ENCODE measurements at regions not wholly inside any gene's neighbourhood (a gene's known extent, or its start where the extent isn't known, plus 50 kb on each side); places are given as distances from the start of the nearest gene placed in this dataset.

GRCh38 chr12:24411948-24412347, 462.5 kb upstream of the SOX5 start:
- H3K4me1 Mint-ChIP-seq: peaks cover 43% of the 10 kb centered on the region
- H3K36me3 Mint-ChIP-seq: no peaks in the 10 kb centered on the region
- no peak for ATAC-seq
- H3K9me3 Mint-ChIP-seq: peaks cover 2% of the 10 kb centered on the region
- no peak overlapping the region for H3K4me3 Mint-ChIP-seq
- H3K27me3 Mint-ChIP-seq: no peaks in the 10 kb centered on the region
- no peak overlapping the region for H3K27ac Mint-ChIP-seq

- no peak overlapping the region for H3K27ac Mint-ChIP-seq
- no peak for ATAC-seq
- H3K36me3 Mint-ChIP-seq: no peaks in the 10 kb centered on the region
- H3K4me3 Mint-ChIP-seq: no peak overlapping the region
- H3K4me1 Mint-ChIP-seq: peaks cover 22% of the 10 kb centered on the region
- H3K27me3 Mint-ChIP-seq: no peaks in the 10 kb centered on the region
- peaks cover 2% of the 10 kb centered on the region for H3K9me3 Mint-ChIP-seq
Measured at GRCh38 chr12:24409868-24410267, 460.4 kb upstream of the SOX5 start.

GRCh38 chr12:24408305-24408704, 458.8 kb upstream of the SOX5 start:
- no peak for ATAC-seq
- H3K4me3 Mint-ChIP-seq: no peak overlapping the region
- H3K27ac Mint-ChIP-seq: no peak overlapping the region

GRCh38 chr12:24407884-24408283, 458.4 kb upstream of the SOX5 start:
- H3K9me3 Mint-ChIP-seq: peaks cover 2% of the 10 kb centered on the region
- H3K4me1 Mint-ChIP-seq: peaks cover 14% of the 10 kb centered on the region
- no peak overlapping the region for H3K27ac Mint-ChIP-seq
- H3K27me3 Mint-ChIP-seq: no peaks in the 10 kb centered on the region
- H3K4me3 Mint-ChIP-seq: no peak overlapping the region
- no peak for ATAC-seq
- H3K36me3 Mint-ChIP-seq: no peaks in the 10 kb centered on the region

More at GRCh38 chr12:24408305-24408704, 458.8 kb upstream of the SOX5 start:
- H3K27me3 Mint-ChIP-seq: no peaks in the 10 kb centered on the region
- H3K4me1 Mint-ChIP-seq: peaks cover 14% of the 10 kb centered on the region
- peaks cover 2% of the 10 kb centered on the region for H3K9me3 Mint-ChIP-seq
- H3K36me3 Mint-ChIP-seq: no peaks in the 10 kb centered on the region

DNA sequence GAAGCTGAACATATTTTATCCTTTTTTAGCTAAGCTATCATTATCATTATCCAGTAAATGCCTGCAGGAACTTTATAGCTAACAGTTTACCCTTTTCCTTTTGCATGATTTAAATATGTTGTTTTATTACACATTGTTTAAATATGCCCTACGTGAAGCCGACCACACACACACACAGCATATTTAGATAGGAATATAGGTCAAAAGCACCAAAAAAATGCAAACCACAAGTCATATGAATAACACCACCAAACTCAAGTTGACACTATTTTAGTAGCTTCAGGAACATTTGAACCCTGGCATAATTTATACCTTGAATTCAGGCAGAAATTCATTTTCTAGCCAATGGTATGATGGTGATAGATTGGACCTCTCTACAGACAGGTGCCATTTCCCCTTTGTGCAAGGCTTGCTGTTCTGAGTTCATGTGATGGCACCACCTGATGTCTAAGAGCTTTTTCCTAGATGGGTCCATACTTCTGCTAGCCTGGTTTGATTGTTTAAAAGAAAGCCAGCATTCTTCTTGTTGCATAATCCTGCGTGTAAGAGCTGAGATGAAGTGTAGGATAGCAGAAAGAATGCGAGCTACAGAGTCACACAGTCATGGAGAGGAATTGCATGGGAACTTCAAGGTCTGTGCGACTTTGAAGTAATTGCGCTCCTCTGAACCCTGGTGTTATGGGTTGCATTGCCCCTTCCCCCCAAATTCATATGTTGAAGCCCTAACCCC, 454.8 kb upstream of the SOX5 start:
- Mint-ChIP-seq H3K27ac (no peak overlapping the region), H3K27me3 (no peaks in the 10 kb centered on the region), H3K36me3 (no peaks in the 10 kb centered on the region), H3K4me1 (peaks cover 14% of the 10 kb centered on the region), H3K9me3 (no peaks in the 10 kb centered on the region), H3K4me3 (no peak overlapping the region)
- ATAC-seq: no peak

DNA sequence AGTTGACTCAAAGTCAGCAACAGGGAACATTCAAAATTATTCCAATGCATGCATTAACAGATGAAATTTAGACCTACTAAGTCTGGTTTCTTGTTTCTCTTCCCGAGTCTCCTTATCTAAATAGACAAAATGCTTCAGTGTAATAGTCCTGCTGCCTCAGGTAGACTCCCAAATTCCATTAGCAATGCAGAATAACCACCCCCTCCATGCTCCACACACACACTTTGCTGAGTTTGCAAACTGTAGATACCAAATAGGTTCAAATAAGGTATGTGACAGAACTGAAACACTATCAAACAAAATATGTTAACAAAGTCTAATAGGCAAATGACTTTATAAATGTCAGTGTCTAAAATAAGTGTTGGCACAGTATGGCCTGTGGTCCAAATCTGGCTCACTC, 451.1 kb upstream of the SOX5 start:
- peaks cover 10% of the 10 kb centered on the region for H3K4me1 Mint-ChIP-seq
- H3K36me3 Mint-ChIP-seq: no peaks in the 10 kb centered on the region
- no peak for ATAC-seq
- H3K27ac Mint-ChIP-seq: no peak overlapping the region
- H3K9me3 Mint-ChIP-seq: no peaks in the 10 kb centered on the region
- no peaks in the 10 kb centered on the region for H3K27me3 Mint-ChIP-seq
- no peak overlapping the region for H3K4me3 Mint-ChIP-seq

- no peaks in the 10 kb centered on the region for H3K9me3 Mint-ChIP-seq
- H3K4me1 Mint-ChIP-seq: peaks cover 10% of the 10 kb centered on the region
- no peaks in the 10 kb centered on the region for H3K27me3 Mint-ChIP-seq
- H3K4me3 Mint-ChIP-seq: peak overlapping the region; percentile 35
- peak overlapping the region; percentile 20 for H3K27ac Mint-ChIP-seq
- H3K36me3 Mint-ChIP-seq: no peaks in the 10 kb centered on the region
- ATAC-seq: peak; percentile 89
Measured at GRCh38 chr12:24398605-24399004, 449.1 kb upstream of the SOX5 start.

DNA sequence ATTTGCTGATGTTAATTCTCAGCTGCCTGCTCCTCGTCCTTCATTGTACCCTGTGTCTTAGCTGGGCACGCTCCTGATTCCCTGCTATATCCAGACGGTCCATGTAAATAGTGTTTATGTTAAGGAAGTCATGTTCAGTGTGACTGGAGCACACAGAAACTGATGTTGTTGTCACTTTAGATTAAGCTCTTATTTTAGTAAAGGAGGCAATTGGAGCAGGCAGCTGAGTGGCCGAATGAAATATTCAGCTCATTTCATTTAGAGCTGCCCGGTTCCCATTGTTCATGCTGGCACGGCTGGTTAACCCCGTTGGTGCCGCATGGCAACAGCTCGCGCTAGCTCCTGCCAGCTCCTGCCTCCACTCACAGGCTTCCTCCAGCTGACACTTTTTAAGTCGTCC, 446.8 kb upstream of the SOX5 start:
- H3K9me3 Mint-ChIP-seq: peaks cover 8% of the 10 kb centered on the region
- no peak overlapping the region for H3K4me3 Mint-ChIP-seq
- H3K27ac Mint-ChIP-seq: no peak overlapping the region
- H3K27me3 Mint-ChIP-seq: no peaks in the 10 kb centered on the region
- H3K36me3 Mint-ChIP-seq: peaks cover 8% of the 10 kb centered on the region
- ATAC-seq: no peak
- H3K4me1 Mint-ChIP-seq: peaks cover 10% of the 10 kb centered on the region

DNA sequence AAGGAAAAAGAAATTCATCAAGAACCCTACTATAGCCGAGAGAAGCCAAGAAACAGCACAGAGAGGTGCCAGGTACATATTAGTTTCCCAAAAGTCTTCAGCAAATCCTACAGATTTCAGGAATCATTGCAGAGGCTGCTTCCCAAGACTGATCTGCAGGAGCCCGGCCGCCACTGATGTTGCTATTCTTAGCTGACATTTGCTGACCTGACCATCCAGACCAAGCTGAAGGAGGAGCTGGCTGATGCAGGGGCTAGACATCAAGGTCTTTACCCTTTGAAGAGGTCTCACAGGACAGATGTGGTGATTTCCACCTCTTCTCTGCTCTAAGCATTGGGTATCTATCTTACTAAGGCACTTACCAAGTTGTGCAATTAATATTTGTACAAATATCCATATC, 444.8 kb upstream of the SOX5 start:
- peaks cover 8% of the 10 kb centered on the region for H3K9me3 Mint-ChIP-seq
- no peak overlapping the region for H3K4me3 Mint-ChIP-seq
- ATAC-seq: no peak
- H3K4me1 Mint-ChIP-seq: peaks cover 10% of the 10 kb centered on the region
- H3K27me3 Mint-ChIP-seq: no peaks in the 10 kb centered on the region
- peaks cover 11% of the 10 kb centered on the region for H3K36me3 Mint-ChIP-seq
- no peak overlapping the region for H3K27ac Mint-ChIP-seq

GRCh38 chr12:24393071-24393470, 443.6 kb upstream of the SOX5 start:
- no peak overlapping the region for H3K4me3 Mint-ChIP-seq
- H3K27ac Mint-ChIP-seq: no peak overlapping the region
- H3K4me1 Mint-ChIP-seq: no peaks in the 10 kb centered on the region
- H3K27me3 Mint-ChIP-seq: no peaks in the 10 kb centered on the region
- H3K36me3 Mint-ChIP-seq: peaks cover 13% of the 10 kb centered on the region
- peaks cover 8% of the 10 kb centered on the region for H3K9me3 Mint-ChIP-seq
- no peak for ATAC-seq

DNA sequence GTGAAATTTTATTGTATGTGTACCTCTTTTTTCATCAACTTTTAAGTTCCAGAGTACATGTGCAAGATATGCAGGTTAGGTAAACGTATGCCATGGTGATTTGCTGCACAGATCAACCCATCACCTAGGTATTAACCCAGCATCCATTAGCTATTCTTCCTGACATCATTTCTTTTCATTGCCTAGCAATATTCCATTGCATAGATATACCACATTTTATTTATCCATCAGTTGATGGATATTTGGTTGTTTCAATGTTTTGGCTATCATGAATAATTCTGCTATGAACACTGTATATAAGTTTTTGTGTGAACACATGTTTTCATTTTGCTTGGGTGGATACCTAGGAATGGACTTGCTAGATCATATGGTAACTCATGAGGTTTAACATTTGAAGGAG, 439.9 kb upstream of the SOX5 start:
- Mint-ChIP-seq H3K27me3 (no peaks in the 10 kb centered on the region), H3K36me3 (peaks cover 13% of the 10 kb centered on the region), H3K4me3 (no peak overlapping the region), H3K9me3 (peaks cover 8% of the 10 kb centered on the region), H3K27ac (no peak overlapping the region), H3K4me1 (no peaks in the 10 kb centered on the region)
- no peak for ATAC-seq

GRCh38 chr12:24387381-24387780, 437.9 kb upstream of the SOX5 start:
- no peak overlapping the region for H3K27ac Mint-ChIP-seq
- H3K36me3 Mint-ChIP-seq: peaks cover 19% of the 10 kb centered on the region
- H3K4me3 Mint-ChIP-seq: no peak overlapping the region
- H3K9me3 Mint-ChIP-seq: peaks cover 10% of the 10 kb centered on the region
- peaks cover 4% of the 10 kb centered on the region for H3K4me1 Mint-ChIP-seq
- ATAC-seq: no peak
- no peaks in the 10 kb centered on the region for H3K27me3 Mint-ChIP-seq

DNA sequence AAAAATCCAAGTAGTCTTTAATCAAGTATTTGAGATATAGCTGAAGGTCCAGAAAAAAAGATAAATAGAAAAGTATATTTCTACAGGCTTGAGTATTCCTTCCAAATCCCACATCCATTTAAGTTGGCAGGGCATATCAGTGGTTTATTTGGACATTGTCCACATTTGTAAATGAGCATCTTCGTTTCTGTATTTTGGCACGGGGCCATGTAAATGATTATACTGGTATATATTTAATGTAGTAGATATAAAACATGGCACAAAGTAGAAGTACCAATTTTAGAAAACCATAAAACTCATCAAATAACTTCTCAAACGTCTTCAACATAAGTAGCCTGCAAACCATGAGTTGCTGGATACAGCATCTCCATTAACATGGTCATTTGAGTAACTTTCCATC, 437.4 kb upstream of the SOX5 start:
- peaks cover 10% of the 10 kb centered on the region for H3K9me3 Mint-ChIP-seq
- no peak for ATAC-seq
- no peaks in the 10 kb centered on the region for H3K27me3 Mint-ChIP-seq
- no peak overlapping the region for H3K4me3 Mint-ChIP-seq
- H3K36me3 Mint-ChIP-seq: peaks cover 19% of the 10 kb centered on the region
- H3K27ac Mint-ChIP-seq: no peak overlapping the region
- peaks cover 10% of the 10 kb centered on the region for H3K4me1 Mint-ChIP-seq

- peaks cover 8% of the 10 kb centered on the region for H3K9me3 Mint-ChIP-seq
- H3K27ac Mint-ChIP-seq: peak overlapping the region; percentile 7
- peaks cover 13% of the 10 kb centered on the region for H3K36me3 Mint-ChIP-seq
- no peak for ATAC-seq
- no peaks in the 10 kb centered on the region for H3K27me3 Mint-ChIP-seq
- H3K4me3 Mint-ChIP-seq: no peak overlapping the region
- peaks cover 40% of the 10 kb centered on the region for H3K4me1 Mint-ChIP-seq
Measured at GRCh38 chr12:24381790-24382189, 432.3 kb upstream of the SOX5 start.

DNA sequence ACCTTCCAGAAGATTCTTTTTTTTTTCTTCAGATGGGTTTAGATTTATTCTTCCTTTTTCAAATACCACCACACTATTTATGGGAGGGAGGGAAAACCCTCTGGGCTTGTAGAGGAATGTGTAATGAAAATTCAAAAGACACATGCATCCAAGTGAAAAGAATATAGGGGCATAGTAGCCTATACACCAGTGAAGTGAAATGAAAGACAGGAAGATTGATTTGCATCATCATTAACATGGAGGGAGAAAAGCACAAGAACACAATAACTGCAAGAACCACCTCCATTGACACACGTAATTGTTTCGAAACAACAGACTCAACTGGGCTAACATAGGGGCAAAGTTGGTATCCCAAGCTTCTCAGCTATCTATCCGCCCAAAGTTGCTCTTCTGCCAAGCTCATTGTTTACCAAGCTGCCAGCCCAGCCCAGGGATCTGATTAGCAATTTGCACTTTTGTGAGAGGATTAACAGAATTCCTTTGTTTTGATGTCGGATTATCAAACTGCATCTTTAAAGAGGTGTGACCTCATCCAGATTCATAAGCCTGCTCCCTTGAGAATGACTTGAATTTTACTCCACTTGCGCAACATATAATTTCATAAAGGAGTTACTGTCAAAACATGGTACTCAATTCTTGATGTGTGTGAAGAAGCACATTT, 430.5 kb upstream of the SOX5 start:
- Mint-ChIP-seq H3K9me3 (peaks cover 8% of the 10 kb centered on the region), H3K36me3 (peaks cover 13% of the 10 kb centered on the region), H3K4me1 (peaks cover 40% of the 10 kb centered on the region), H3K27ac (peak overlapping the region; percentile 84), H3K4me3 (peak overlapping the region; percentile 22), H3K27me3 (no peaks in the 10 kb centered on the region)
- no peak for ATAC-seq

GRCh38 chr12:24379433-24379832, 430.0 kb upstream of the SOX5 start:
- peak overlapping the region; percentile 74 for H3K4me3 Mint-ChIP-seq
- ATAC-seq: no peak
- no peaks in the 10 kb centered on the region for H3K27me3 Mint-ChIP-seq
- H3K9me3 Mint-ChIP-seq: peaks cover 8% of the 10 kb centered on the region
- H3K4me1 Mint-ChIP-seq: peaks cover 40% of the 10 kb centered on the region
- H3K27ac Mint-ChIP-seq: peak overlapping the region; percentile 84
- peaks cover 13% of the 10 kb centered on the region for H3K36me3 Mint-ChIP-seq

All from stimulated activated memory B cell treated with anti-CD40 and anti-IgM and Interleukin-4, amounts not matched to agents 10 μg/mL and 1 μg/mL and 100 μg/mL, for 72 hours (primary cell).